KMS-11 (cell line): ENCODE measurements at regions not wholly inside any gene's neighbourhood (a gene's known extent, or its start where the extent isn't known, plus 50 kb on each side); places are given as distances from the start of the nearest gene placed in this dataset.

Source experiments
- H2AFZ ChIP-seq: fragments of 200-600 bp; sonication (generic); 2 replicates; pipeline ENCODE4 v1.6.1; 2016; ENCODE audit warnings: antibody characterized with exemption, mixed run types, low read depth
- H3K27ac ChIP-seq: fragments of 200-600 bp; sonication (generic); 2 replicates; pipeline ENCODE4 v1.6.1; 2016; ENCODE audit warnings: mild to moderate bottlenecking, mixed run types
- H3K27me3 ChIP-seq: fragments of 200-600 bp; sonication (generic); 2 replicates; pipeline ENCODE4 v1.6.1; 2017; ENCODE audit warnings: mild to moderate bottlenecking, low read depth, mixed run types, moderate library complexity; ENCODE audit not compliant: insufficient read depth
- H3K36me3 ChIP-seq: fragments of 200-600 bp; sonication (generic); 2 replicates; pipeline ENCODE4 v1.6.1; 2017; ENCODE audit warnings: mild to moderate bottlenecking, mixed run types; ENCODE audit not compliant: insufficient read depth
- H3K4me1 ChIP-seq: fragments of 200-600 bp; sonication (generic); 2 replicates; pipeline ENCODE4 v1.6.1; 2016; ENCODE audit warnings: mild to moderate bottlenecking, low read depth, mixed run types; ENCODE audit not compliant: poor library complexity, severe bottlenecking
- H3K4me2 ChIP-seq: fragments of 200-600 bp; sonication (generic); 2 replicates; pipeline ENCODE4 v1.7.0; 2016; ENCODE audit warnings: mild to moderate bottlenecking, mixed run types
- H3K4me3 ChIP-seq: fragments of 200-600 bp; sonication (generic); IDR thresholded peaks from 2 replicates; pipeline ENCODE4 v1.6.1; 2017; ENCODE audit warnings: low read depth, low read length, mixed read lengths; ENCODE audit not compliant: insufficient read depth
- H3K79me2 ChIP-seq: fragments of 200-600 bp; sonication (generic); 2 replicates; pipeline ENCODE4 v1.6.1; 2016; ENCODE audit warnings: low read depth, mixed run types; ENCODE audit not compliant: insufficient read depth
- H3K9ac ChIP-seq: fragments of 200-600 bp; sonication (generic); 2 replicates; pipeline ENCODE4 v1.6.1; 2016; ENCODE audit warnings: mild to moderate bottlenecking, mixed run types
- H4K20me1 ChIP-seq: fragments of 200-600 bp; sonication (generic); 2 replicates; pipeline ENCODE4 v1.6.1; 2016; ENCODE audit warnings: mild to moderate bottlenecking, mixed run types; ENCODE audit not compliant: insufficient read depth
- CTCF ChIP-seq: fragments of 200-600 bp; sonication (generic); conservative IDR thresholded peaks from 2 replicates; pipeline ENCODE4 v1.6.1; 2017; ENCODE audit warnings: low read depth, mild to moderate bottlenecking, antibody characterized with exemption, low read length, moderate library complexity, mixed read lengths

- no peaks in the 10 kb centered on the region for H3K79me2 ChIP-seq
- H3K4me2 ChIP-seq: no peak overlapping the region
- no peak for TF ChIP-seq CTCF
- no peaks in the 10 kb centered on the region for H3K27me3 ChIP-seq
- no peak overlapping the region for H3K9ac ChIP-seq
- H3K36me3 ChIP-seq: no peaks in the 10 kb centered on the region
- no peak overlapping the region for H3K4me3 ChIP-seq
- no peaks in the 10 kb centered on the region for H4K20me1 ChIP-seq
- H3K4me1 ChIP-seq: peaks cover 5% of the 10 kb centered on the region
- H3K27ac ChIP-seq: no peak overlapping the region
- H2AFZ ChIP-seq: no peak overlapping the region
Observed at GRCh38 chr12:19055589-19055988, 73.9 kb upstream of the PLEKHA5 start.

- H4K20me1 ChIP-seq: no peaks in the 10 kb centered on the region
Observed at GRCh38 chr12:19058235-19059021, 71.1 kb upstream of the PLEKHA5 start.

GRCh38 chr12:19064713-19065112 is 64.8 kb upstream of the PLEKHA5 start:
- Histone ChIP-seq H3K4me1 (no peaks in the 10 kb centered on the region), H2AFZ (no peak overlapping the region), H3K27ac (no peak overlapping the region), H3K4me3 (no peak overlapping the region), H3K36me3 (no peaks in the 10 kb centered on the region), H4K20me1 (no peaks in the 10 kb centered on the region), H3K27me3 (no peaks in the 10 kb centered on the region), H3K9ac (no peak overlapping the region), H3K79me2 (no peaks in the 10 kb centered on the region), H3K4me2 (no peak overlapping the region)
- no peak for TF ChIP-seq CTCF

More at GRCh38 chr12:19058235-19059021, 71.1 kb upstream of the PLEKHA5 start:
- Histone ChIP-seq H2AFZ (no peak overlapping the region), H3K27me3 (no peaks in the 10 kb centered on the region), H3K79me2 (no peaks in the 10 kb centered on the region), H3K4me1 (peaks cover 5% of the 10 kb centered on the region), H3K36me3 (no peaks in the 10 kb centered on the region), H3K4me3 (no peak overlapping the region), H3K4me2 (no peak overlapping the region), H3K9ac (no peak overlapping the region), H3K27ac (no peak overlapping the region)
- no peak for TF ChIP-seq CTCF

- no peak for TF ChIP-seq CTCF
- Histone ChIP-seq H3K27ac (no peak overlapping the region), H3K79me2 (no peaks in the 10 kb centered on the region), H3K4me3 (no peak overlapping the region), H2AFZ (no peak overlapping the region), H4K20me1 (no peaks in the 10 kb centered on the region), H3K9ac (no peak overlapping the region), H3K4me1 (no peaks in the 10 kb centered on the region), H3K36me3 (no peaks in the 10 kb centered on the region), H3K27me3 (no peaks in the 10 kb centered on the region), H3K4me2 (no peak overlapping the region)
Observed at GRCh38 chr12:19065223-19065622, 64.3 kb upstream of the PLEKHA5 start.
